Endothelial cell of umbilical vein (primary cell): ENCODE measurements at regions not wholly inside any gene's neighbourhood (a gene's known extent, or its start where the extent isn't known, plus 50 kb on each side); places are given as distances from the start of the nearest gene placed in this dataset.

Experiments
- BruUV-seq: library from RNA; stranded (reverse); fragments of 400-500 nt; replicated peaks from 2 replicates; lab custom pipeline; 2021; lab: Mats Ljungman, UMichigan
- CTCF ChIA-PET: fragments of 300-600, 350-600 bp; sonication (Branson Sonifier 250); formaldehyde crosslinking; loops from one replicate; lab custom pipeline; 2021; ENCODE audit warnings: antibody characterized with exemption, inconsistent platforms; lab: Charles Lee
- POLR2A ChIA-PET: fragments of 300-600, 350-600 bp; sonication (Branson Sonifier 250); formaldehyde crosslinking; loops from one replicate; lab custom pipeline; 2021; ENCODE audit warnings: antibody characterized with exemption, inconsistent platforms; lab: Charles Lee
- DNase-seq: peaks from one replicate; pipeline ENCODE4 v3.0.0-alpha.2; 2011; ENCODE audit warnings: low read depth, low spot score
- FAIRE-seq: peaks from 2 replicates; lab custom pipeline; 2011; peaks lifted over from hg19 to GRCh38; lab: Jason Lieb, UNC
- H2AFZ ChIP-seq: 2 replicates; pipeline ENCODE4 v1.6.0; 2012; ENCODE audit warnings: low read depth, low read length, control low read depth, inconsistent platforms
- H3K27ac ChIP-seq: 2 replicates; pipeline ENCODE4 v1.5.1; 2011; ENCODE audit warnings: low read depth, mild to moderate bottlenecking, control low read depth, low read length, moderate library complexity; ENCODE audit not compliant: insufficient read depth
- H3K27me3 ChIP-seq, 2 experiments: 2 replicates each; pipeline versions ENCODE4 v1.6.0 to v1.6.1; 2011; ENCODE audit warnings: low read length in 2 of 2, mixed read lengths in 1 of 2; ENCODE audit not compliant: control insufficient read depth in 2 of 2, insufficient read depth in 2 of 2
- H3K36me3 ChIP-seq, 2 experiments: 2 replicates in 1 of 2; 3 replicates in 1 of 2; pipeline ENCODE4 v1.5.1; 2011; ENCODE audit warnings: low read length in 2 of 2, mild to moderate bottlenecking in 1 of 2, moderate library complexity in 1 of 2; ENCODE audit not compliant: control insufficient read depth in 2 of 2, insufficient read depth in 2 of 2; ENCODE audit errors: extremely low read depth in 1 of 2
- H3K4me1 ChIP-seq: 3 replicates; pipeline ENCODE4 v1.5.1; 2011; ENCODE audit warnings: mild to moderate bottlenecking, low read length; ENCODE audit not compliant: control insufficient read depth, insufficient read depth; ENCODE audit errors: extremely low read depth
- H3K4me2 ChIP-seq: 2 replicates; pipeline ENCODE4 v1.6.1; 2011; ENCODE audit warnings: low read length, control low read depth, mixed read lengths; ENCODE audit not compliant: insufficient read depth
- H3K4me3 ChIP-seq, 3 experiments: fragments of 200-600 bp in 1 of 3; sonication (generic), shearing (Covaris generic) in 1 of 3; replicated peaks in 1 of 3; 2 replicates each; pipeline ENCODE4 v1.5.1; 2011 to 2016; ENCODE audit warnings: control low read depth in 3 of 3, low read length in 3 of 3, mild to moderate bottlenecking in 2 of 3, inconsistent platforms in 1 of 3, low read depth in 1 of 3, moderate library complexity in 1 of 3; ENCODE audit not compliant: insufficient read depth in 1 of 3
- H3K79me2 ChIP-seq: 2 replicates; pipeline ENCODE4 v1.6.0; 2012; ENCODE audit warnings: low read length, inconsistent platforms; ENCODE audit not compliant: control insufficient read depth, insufficient read depth
- H3K9ac ChIP-seq: replicated peaks from 2 replicates; pipeline ENCODE3; 2011; ENCODE audit warnings: low read length, control low read depth; ENCODE audit not compliant: insufficient read depth; ENCODE audit errors: extremely low read depth
- H3K9me1 ChIP-seq: replicated peaks from 3 replicates; pipeline ENCODE4 v1.6.0; 2011; ENCODE audit warnings: mild to moderate bottlenecking, low read length; ENCODE audit not compliant: control insufficient read depth, insufficient read depth; ENCODE audit errors: extremely low read depth
- H3K9me3 ChIP-seq: replicated peaks from 2 replicates; pipeline ENCODE4 v1.5.1; 2012; ENCODE audit warnings: low read length, inconsistent platforms; ENCODE audit not compliant: control insufficient read depth, insufficient read depth
- H4K20me1 ChIP-seq: replicated peaks from 2 replicates; pipeline ENCODE3; 2011; ENCODE audit warnings: mild to moderate bottlenecking, low read length; ENCODE audit not compliant: control insufficient read depth, insufficient read depth; ENCODE audit errors: extremely low read depth
- EZH2 ChIP-seq: IDR thresholded peaks from 2 replicates; pipeline ENCODE4 v1.6.1; 2012; ENCODE audit warnings: borderline replicate concordance, low read depth, mild to moderate bottlenecking, moderate library complexity, low read length, inconsistent platforms; ENCODE audit not compliant: severe bottlenecking
- FOS ChIP-seq: IDR thresholded peaks from 2 replicates; pipeline ENCODE4 v1.6.1; 2011; ENCODE audit warnings: mild to moderate bottlenecking, low read length, moderate library complexity, borderline replicate concordance; ENCODE audit not compliant: insufficient read depth
- GATA2 ChIP-seq: IDR thresholded peaks from 2 replicates; pipeline ENCODE4 v1.7.0; 2011; ENCODE audit warnings: low read depth, mild to moderate bottlenecking, moderate library complexity, mixed read lengths, low read length; ENCODE audit not compliant: insufficient read length, insufficient read depth
- JUN ChIP-seq: IDR thresholded peaks from 2 replicates; pipeline ENCODE4 v1.6.1; 2011; ENCODE audit warnings: borderline replicate concordance, low read depth; ENCODE audit not compliant: insufficient read length, insufficient read depth
- MYC ChIP-seq: IDR thresholded peaks from one replicate; pipeline ENCODE4 v1.6.1; 2011; ENCODE audit warnings: mild to moderate bottlenecking, low read depth, low read length
- POLR2A ChIP-seq: IDR thresholded peaks from 2 replicates; pipeline ENCODE4 v1.6.1; 2012; ENCODE audit warnings: low read depth, mild to moderate bottlenecking, control low read depth, low read length
- POLR2AphosphoS5 ChIP-seq: IDR thresholded peaks from 2 replicates; pipeline ENCODE4 v1.6.1; 2012; ENCODE audit warnings: low read depth, mild to moderate bottlenecking, control low read depth, low read length, moderate library complexity; ENCODE audit not compliant: insufficient read depth
- dilution Hi-C: fragments of 300-500 bp; cut with MboI; formaldehyde crosslinking; loops from one replicate; pipeline ENCODE4 v1.15.0; 2019; ENCODE audit warnings: low sequenced_read_pairs; ENCODE audit not compliant: extremely low pct_ligation_motif_present
- intact Hi-C: fragments of 100-400 bp; cut with micrococcal nuclease; formaldehyde crosslinking; loops from one replicate; pipeline ENCODE4 v1.10.0; 2022
- TF ChIP-seq, protein P1 (sequence below): IDR thresholded peaks from 2 replicates; pipeline ENCODE4 v1.6.1; 2011; ENCODE audit not compliant: insufficient read depth, insufficient read length
- TF ChIP-seq, protein P2 (sequence below), 2 donors: IDR thresholded peaks; 1 replicate in 1 of 2; 2 replicates in 1 of 2; pipeline ENCODE4 v1.5.1; 2011; ENCODE audit warnings: low read length in 2 of 2, mild to moderate bottlenecking in 2 of 2, moderate library complexity in 2 of 2, control low read depth in 1 of 2, inconsistent platforms in 1 of 2, low read depth in 1 of 2; ENCODE audit not compliant: insufficient read depth in 1 of 2; ENCODE audit errors: extremely low read depth in 1 of 2

DNA sequence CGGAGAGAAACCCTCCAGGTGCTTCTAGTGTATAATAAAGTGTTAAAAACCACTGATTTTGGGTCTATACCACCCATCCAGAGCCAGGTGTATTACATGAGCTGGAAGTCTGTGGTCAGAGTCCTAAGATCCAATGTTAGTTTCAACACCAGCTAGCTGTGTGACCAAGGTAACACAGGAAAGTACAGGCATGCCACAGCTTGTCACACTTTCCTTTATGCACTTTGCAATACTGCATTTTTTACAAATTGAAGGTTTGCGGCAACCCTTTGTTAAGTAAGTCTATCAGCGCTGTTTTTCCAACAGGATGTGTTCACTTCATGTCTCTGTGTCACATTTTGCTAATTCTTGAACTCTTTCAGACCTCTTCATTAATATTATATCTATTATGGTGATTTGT lies 201.3 kb upstream of the PRICKLE2 start:
- intact Hi-C loops, result no loop called here
- Histone ChIP-seq H2AFZ (no peak overlapping the region), H3K9me1 (no peaks in the 10 kb centered on the region), H3K4me3 (no peak overlapping the region), H3K4me2 (no peak overlapping the region), H3K79me2 (no peaks in the 10 kb centered on the region), H3K36me3 (no peaks in the 10 kb centered on the region), H3K27me3 (peaks cover 0 to 6% of the 10 kb centered on the region in 2 experiments), H3K4me1 (no peaks in the 10 kb centered on the region), H3K9me3 (no peaks in the 10 kb centered on the region), H3K27ac (no peak overlapping the region), H4K20me1 (no peaks in the 10 kb centered on the region), H3K9ac (no peak overlapping the region)
- ChIA-PET CTCF (interaction anchor here (1.2 to 1.4 kb wide), 2 partner anchors 9 to 14 kb away, joined by 3 read pairs; no protein-coding TSS in a partner anchor), POLR2A (no interaction called here)
- dilution Hi-C loops, result no loop called here
- FAIRE-seq (no peak), DNase-seq (no peak)
- TF ChIP-seq MYC (no peak), GATA2 (no peak), POLR2AphosphoS5 (no peak), EZH2 (no peak), JUN (no peak), FOS (no peak), POLR2A (no peak)
- TF ChIP-seq, protein P1, sequence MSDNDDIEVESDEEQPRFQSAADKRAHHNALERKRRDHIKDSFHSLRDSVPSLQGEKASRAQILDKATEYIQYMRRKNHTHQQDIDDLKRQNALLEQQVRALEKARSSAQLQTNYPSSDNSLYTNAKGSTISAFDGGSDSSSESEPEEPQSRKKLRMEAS, result no peak
- TF ChIP-seq, protein P2, sequence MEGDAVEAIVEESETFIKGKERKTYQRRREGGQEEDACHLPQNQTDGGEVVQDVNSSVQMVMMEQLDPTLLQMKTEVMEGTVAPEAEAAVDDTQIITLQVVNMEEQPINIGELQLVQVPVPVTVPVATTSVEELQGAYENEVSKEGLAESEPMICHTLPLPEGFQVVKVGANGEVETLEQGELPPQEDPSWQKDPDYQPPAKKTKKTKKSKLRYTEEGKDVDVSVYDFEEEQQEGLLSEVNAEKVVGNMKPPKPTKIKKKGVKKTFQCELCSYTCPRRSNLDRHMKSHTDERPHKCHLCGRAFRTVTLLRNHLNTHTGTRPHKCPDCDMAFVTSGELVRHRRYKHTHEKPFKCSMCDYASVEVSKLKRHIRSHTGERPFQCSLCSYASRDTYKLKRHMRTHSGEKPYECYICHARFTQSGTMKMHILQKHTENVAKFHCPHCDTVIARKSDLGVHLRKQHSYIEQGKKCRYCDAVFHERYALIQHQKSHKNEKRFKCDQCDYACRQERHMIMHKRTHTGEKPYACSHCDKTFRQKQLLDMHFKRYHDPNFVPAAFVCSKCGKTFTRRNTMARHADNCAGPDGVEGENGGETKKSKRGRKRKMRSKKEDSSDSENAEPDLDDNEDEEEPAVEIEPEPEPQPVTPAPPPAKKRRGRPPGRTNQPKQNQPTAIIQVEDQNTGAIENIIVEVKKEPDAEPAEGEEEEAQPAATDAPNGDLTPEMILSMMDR (IDR thresholded peaks at IDR 0.05; ENCODE audit: extremely low read depth in 1 of 2, insufficient read depth in 1 of 2, low read depth in 1 of 2, low read length in 2 of 2), result no peak
- no TSS peak for BruUV-seq
